ENCODE measurements at regions not wholly inside any gene's neighbourhood (a gene's known extent, or its start where the extent isn't known, plus 50 kb on each side); places are given as distances from the start of the nearest gene placed in this dataset.

- TF ChIP-seq CTCF (IDR thresholded peaks at IDR 0.05), result no peak
- no peak for TF ChIP-seq POLR2A (IDR thresholded peaks at IDR 0.05)
Measured at GRCh38 chr7:25850735-25851134, 301.3 kb upstream of the NFE2L3 start.
